Endometrium (tissue), 2 donors: ENCODE measurements at regions not wholly inside any gene's neighbourhood (a gene's known extent, or its start where the extent isn't known, plus 50 kb on each side); places are given as distances from the start of the nearest gene placed in this dataset.
"Not testable (repeated sequence)": the region's sequence is repeated elsewhere in the genome, so short reads cannot be mapped to it uniquely, and the experiment has no call there.

Source experiments
- FAIRE-seq: peaks from 2 replicates; lab custom pipeline; 2012; peaks lifted over from hg19 to GRCh38; lab: Jason Lieb, UNC
- donor health status: control.
- donor health status: control.

GRCh38 chr12:94916663-94917062 is 86.8 kb downstream of the NDUFA12 start:
- no peak for FAIRE-seq

GRCh38 chr12:94909663-94910062 is 93.8 kb downstream of the NDUFA12 start:
- no peak for FAIRE-seq

- FAIRE-seq, result not testable (repeated sequence)
Measured at GRCh38 chr12:94905749-94906148, 97.7 kb downstream of the NDUFA12 start.

- FAIRE-seq, result no peak
Measured at GRCh38 chr12:94900496-94900895, 103.0 kb downstream of the NDUFA12 start.

GRCh38 chr12:94898388-94898787 is 105.1 kb downstream of the NDUFA12 start:
- no peak for FAIRE-seq

GRCh38 chr12:94892544-94893267 is 110.8 kb downstream of the NDUFA12 start:
- no peak for FAIRE-seq

- FAIRE-seq, result no peak
Measured at GRCh38 chr12:94889445-94890210, 113.9 kb downstream of the NDUFA12 start.

GRCh38 chr12:94879542-94879941 is 124.0 kb downstream of the NDUFA12 start:
- no peak for FAIRE-seq

GRCh38 chr12:94875525-94875924 is 128.0 kb downstream of the NDUFA12 start:
- no peak for FAIRE-seq

- FAIRE-seq, result no peak
Measured at GRCh38 chr12:94874518-94875302, 128.8 kb downstream of the NDUFA12 start.

- no peak for FAIRE-seq
Measured at GRCh38 chr12:94873734-94874517, 129.6 kb downstream of the NDUFA12 start.

- no peak for FAIRE-seq
Measured at GRCh38 chr12:94872971-94873733, 130.3 kb downstream of the NDUFA12 start.

GRCh38 chr12:94872671-94872970 is 130.9 kb downstream of the NDUFA12 start:
- no peak for FAIRE-seq

- FAIRE-seq, result no peak
Measured at GRCh38 chr12:94872007-94872653, 131.4 kb downstream of the NDUFA12 start.

GRCh38 chr12:94870511-94870910 is 133.0 kb downstream of the NDUFA12 start:
- no peak for FAIRE-seq

GRCh38 chr12:94868161-94868560 is 135.3 kb downstream of the NDUFA12 start:
- no peak for FAIRE-seq

GRCh38 chr12:94867066-94867855 is 136.2 kb downstream of the NDUFA12 start:
- no peak for FAIRE-seq

GRCh38 chr12:94864987-94865386 is 138.5 kb downstream of the NDUFA12 start:
- no peak for FAIRE-seq

GRCh38 chr12:94863321-94864035 is 140.0 kb downstream of the NDUFA12 start:
- no peak for FAIRE-seq
